ENCODE measurements at regions not wholly inside any gene's neighbourhood (a gene's known extent, or its start where the extent isn't known, plus 50 kb on each side); places are given as distances from the start of the nearest gene placed in this dataset.
A peak's percentile ranks its signal among the peaks of the same experiment; 100 is the strongest.

DNA sequence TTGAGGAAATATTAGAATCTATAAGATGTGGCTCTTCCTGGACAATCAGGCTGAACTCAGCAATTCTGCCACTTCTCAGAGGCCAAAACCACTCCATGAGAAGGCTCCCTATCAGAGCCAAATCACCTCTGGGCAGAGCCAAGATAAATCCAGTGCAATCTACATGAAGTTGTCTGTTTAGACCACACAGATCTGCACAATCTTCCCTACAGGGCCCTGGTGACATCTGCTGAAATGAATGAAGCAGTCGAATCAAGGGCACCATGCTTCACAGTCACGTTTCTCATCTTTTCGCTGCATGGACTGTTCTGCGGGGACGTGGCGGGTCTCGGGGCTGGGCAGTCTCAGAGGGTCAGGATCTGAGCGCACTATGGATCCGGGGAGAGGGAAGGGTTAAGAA, 60.1 kb upstream of the CD93 start:
- TF ChIP-seq, protein P1, sequence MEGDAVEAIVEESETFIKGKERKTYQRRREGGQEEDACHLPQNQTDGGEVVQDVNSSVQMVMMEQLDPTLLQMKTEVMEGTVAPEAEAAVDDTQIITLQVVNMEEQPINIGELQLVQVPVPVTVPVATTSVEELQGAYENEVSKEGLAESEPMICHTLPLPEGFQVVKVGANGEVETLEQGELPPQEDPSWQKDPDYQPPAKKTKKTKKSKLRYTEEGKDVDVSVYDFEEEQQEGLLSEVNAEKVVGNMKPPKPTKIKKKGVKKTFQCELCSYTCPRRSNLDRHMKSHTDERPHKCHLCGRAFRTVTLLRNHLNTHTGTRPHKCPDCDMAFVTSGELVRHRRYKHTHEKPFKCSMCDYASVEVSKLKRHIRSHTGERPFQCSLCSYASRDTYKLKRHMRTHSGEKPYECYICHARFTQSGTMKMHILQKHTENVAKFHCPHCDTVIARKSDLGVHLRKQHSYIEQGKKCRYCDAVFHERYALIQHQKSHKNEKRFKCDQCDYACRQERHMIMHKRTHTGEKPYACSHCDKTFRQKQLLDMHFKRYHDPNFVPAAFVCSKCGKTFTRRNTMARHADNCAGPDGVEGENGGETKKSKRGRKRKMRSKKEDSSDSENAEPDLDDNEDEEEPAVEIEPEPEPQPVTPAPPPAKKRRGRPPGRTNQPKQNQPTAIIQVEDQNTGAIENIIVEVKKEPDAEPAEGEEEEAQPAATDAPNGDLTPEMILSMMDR (IDR thresholded peaks at IDR 0.05), result no peak
- ATAC-seq, result no peak
- intact Hi-C loops (cut with micrococcal nuclease), result no loop called here
- Mint-ChIP-seq H3K4me1 (ENCODE audit: low read depth) (peaks cover 25% of the 10 kb centered on the region), H3K4me3 (no peak overlapping the region), H3K36me3 (ENCODE audit: low read depth) (no peaks in the 10 kb centered on the region), H3K27ac (no peak overlapping the region), H3K27me3 (no peaks in the 10 kb centered on the region), H3K9me3 (no peaks in the 10 kb centered on the region)
- no peak for DNase-seq
- POLR2A ChIA-PET, result no interaction called here
- CTCF ChIA-PET, result no interaction called here

DNA sequence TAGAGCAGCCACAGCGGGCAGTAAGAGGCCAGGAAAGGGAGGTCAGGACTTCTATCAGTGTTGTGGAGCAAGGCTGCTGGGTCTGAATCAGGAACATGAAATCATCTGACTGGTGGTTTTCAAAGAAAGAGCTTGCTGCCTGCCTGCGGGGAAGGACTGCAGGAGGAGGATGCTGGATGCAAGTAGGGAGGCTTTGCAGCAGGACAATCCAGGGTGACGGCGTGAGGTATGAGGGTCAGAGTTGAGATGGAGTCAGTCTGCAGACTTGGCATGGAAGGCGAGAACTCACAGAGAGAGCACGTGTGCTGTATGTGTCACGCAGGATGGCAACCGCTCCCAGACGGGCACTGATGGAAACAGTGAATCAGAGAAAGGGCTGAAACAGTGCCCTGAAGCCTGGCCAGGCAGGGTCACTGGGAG, 59.2 kb upstream of the CD93 start:
- no peak overlapping the region for H3K4me3 Mint-ChIP-seq
- H3K9me3 Mint-ChIP-seq, result no peaks in the 10 kb centered on the region
- intact Hi-C loops (cut with micrococcal nuclease), result no loop called here
- H3K4me1 Mint-ChIP-seq (ENCODE audit: low read depth), result peaks cover 25% of the 10 kb centered on the region
- POLR2A ChIA-PET, result no interaction called here
- no peak overlapping the region for H3K27ac Mint-ChIP-seq
- CTCF ChIA-PET, result no interaction called here
- H3K27me3 Mint-ChIP-seq, result no peaks in the 10 kb centered on the region
- no peaks in the 10 kb centered on the region for H3K36me3 Mint-ChIP-seq (ENCODE audit: low read depth)
- no peak for ATAC-seq
- TF ChIP-seq, protein P1 (IDR thresholded peaks at IDR 0.05), result no peak
- no peak for DNase-seq

DNA sequence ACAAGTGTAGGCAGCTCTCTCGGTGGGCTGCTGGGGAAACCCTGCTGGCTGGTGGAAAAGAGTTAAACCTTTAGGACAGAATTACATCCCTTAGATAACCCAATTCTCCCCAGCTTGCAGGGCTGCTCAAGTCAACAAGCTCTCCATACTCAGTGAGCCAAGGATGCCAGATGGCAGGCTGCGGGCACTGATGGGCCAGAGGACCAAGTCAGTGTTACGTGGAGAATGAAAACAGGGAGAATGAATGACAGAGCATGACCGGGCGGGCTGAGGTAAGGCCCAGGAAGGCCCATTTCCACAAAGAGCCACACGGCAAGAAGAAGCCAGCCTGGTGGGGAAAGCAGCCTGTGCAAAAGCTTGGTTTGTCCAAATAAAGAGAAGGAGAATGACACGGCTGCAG, 58.7 kb upstream of the CD93 start:
- no peaks in the 10 kb centered on the region for H3K9me3 Mint-ChIP-seq
- CTCF ChIA-PET, result no interaction called here
- TF ChIP-seq, protein P1 (IDR thresholded peaks at IDR 0.05), result no peak
- POLR2A ChIA-PET, result no interaction called here
- intact Hi-C loops (cut with micrococcal nuclease), result no loop called here
- no peaks in the 10 kb centered on the region for H3K27me3 Mint-ChIP-seq
- H3K36me3 Mint-ChIP-seq (ENCODE audit: low read depth), result no peaks in the 10 kb centered on the region
- no peak overlapping the region for H3K27ac Mint-ChIP-seq
- ATAC-seq, result no peak
- no peak for DNase-seq
- peaks cover 25% of the 10 kb centered on the region for H3K4me1 Mint-ChIP-seq (ENCODE audit: low read depth)
- H3K4me3 Mint-ChIP-seq, result no peak overlapping the region

DNA sequence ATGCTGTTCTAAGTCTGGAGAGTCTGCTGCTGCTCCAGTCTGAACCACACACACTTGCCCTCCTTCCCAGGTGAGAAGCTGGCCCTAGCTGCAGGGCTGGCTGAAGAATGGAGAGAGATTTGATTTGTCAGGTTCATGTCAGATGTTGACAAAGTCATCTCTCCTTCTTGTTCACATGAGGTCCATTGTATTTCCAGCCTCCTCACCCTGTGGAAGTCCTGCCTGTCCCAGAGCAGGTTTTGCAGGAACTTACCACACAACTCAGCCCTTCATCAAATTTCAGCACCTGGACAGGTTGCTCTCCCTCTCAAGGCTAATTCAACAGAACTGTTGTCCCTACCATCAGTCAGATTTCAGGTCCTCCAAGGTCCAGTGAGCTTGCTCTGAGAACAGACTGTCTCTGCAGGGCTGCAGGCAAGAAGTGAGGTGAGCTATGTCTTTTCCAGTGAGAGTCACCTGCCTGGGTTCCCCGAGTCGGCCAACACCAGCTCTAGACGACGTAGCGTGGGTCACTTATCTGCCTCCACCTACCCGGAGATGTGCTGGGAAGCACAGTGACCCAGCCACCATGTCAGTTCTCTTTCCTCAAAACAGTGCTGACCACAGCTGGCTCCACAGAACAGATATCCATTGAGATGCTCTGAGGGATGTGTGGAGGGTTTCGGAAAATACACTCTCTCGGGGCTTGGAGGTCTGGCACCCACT, 58.0 kb upstream of the CD93 start:
- no peak overlapping the region for H3K4me3 Mint-ChIP-seq
- DNase-seq (no peak), ATAC-seq (no peak)
- ChIA-PET CTCF (interaction anchor here (1.0 kb wide), 1 partner anchor 91 kb away, joined by 3 read pairs; no protein-coding TSS in a partner anchor), POLR2A (no interaction called here)
- no peaks in the 10 kb centered on the region for H3K9me3 Mint-ChIP-seq
- H3K4me1 Mint-ChIP-seq (ENCODE audit: low read depth), result peaks cover 25% of the 10 kb centered on the region
- no peaks in the 10 kb centered on the region for H3K36me3 Mint-ChIP-seq (ENCODE audit: low read depth)
- TF ChIP-seq, protein P1 (IDR thresholded peaks at IDR 0.05), result no peak
- no peaks in the 10 kb centered on the region for H3K27me3 Mint-ChIP-seq
- no peak overlapping the region for H3K27ac Mint-ChIP-seq
- intact Hi-C loops (cut with micrococcal nuclease), result no loop called here

DNA sequence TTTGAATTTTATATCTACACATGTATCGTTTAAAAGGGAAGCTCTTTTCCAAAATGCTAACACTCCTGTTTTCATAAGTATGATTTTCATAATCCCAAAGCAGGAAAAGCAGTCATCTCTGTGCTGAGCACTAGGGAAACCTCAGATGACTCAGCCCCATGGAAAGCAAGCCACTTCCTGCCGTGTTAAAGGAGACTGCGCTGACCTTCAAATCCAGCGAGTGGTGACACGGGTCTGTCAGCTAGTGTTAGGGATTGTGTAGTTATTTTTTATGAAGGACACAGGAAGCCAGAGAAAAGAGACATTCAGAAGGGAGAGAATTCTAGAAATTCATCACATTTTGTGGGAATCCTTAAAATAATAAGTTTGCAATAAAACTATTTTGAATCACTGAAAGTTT, 57.0 kb upstream of the CD93 start:
- H3K4me1 Mint-ChIP-seq (ENCODE audit: low read depth), result peaks cover 24% of the 10 kb centered on the region
- POLR2A ChIA-PET, result interaction anchor here (1.0 kb wide), 1 partner anchor 207 kb away, joined by 5 read pairs; no protein-coding TSS in a partner anchor
- CTCF ChIA-PET, result no interaction called here
- peak; percentile 39 for DNase-seq
- H3K27ac Mint-ChIP-seq, result no peak overlapping the region
- intact Hi-C loops (cut with micrococcal nuclease), result no loop called here
- no peaks in the 10 kb centered on the region for H3K27me3 Mint-ChIP-seq
- ATAC-seq, result peak; percentile 62
- no peak overlapping the region for H3K4me3 Mint-ChIP-seq
- TF ChIP-seq, protein P1 (IDR thresholded peaks at IDR 0.05), result no peak
- no peaks in the 10 kb centered on the region for H3K9me3 Mint-ChIP-seq
- H3K36me3 Mint-ChIP-seq (ENCODE audit: low read depth), result no peaks in the 10 kb centered on the region

All from activated CD8-positive, alpha-beta T cell treated with anti-CD3 and anti-CD28 coated beads for 36 hours (primary cell).